H1 (cell line): ENCODE measurements at regions not wholly inside any gene's neighbourhood (a gene's known extent, or its start where the extent isn't known, plus 50 kb on each side); places are given as distances from the start of the nearest gene placed in this dataset.

Experiments
- CTCF ChIA-PET: fragments of 300-600 bp; sonication (Branson Sonifier 250); formaldehyde crosslinking; loops from one replicate; lab custom pipeline; 2021; ENCODE audit not compliant: partially characterized antibody; lab: Charles Lee
- POLR2A ChIA-PET: fragments of 300-600 bp; sonication (Branson Sonifier 250); formaldehyde crosslinking; loops from one replicate; lab custom pipeline; 2021; ENCODE audit warnings: inconsistent platforms; ENCODE audit not compliant: partially characterized antibody; lab: Charles Lee
- DNase-seq, 2 experiments: peaks; one replicate each; pipeline versions ENCODE4 v3.0.0 to v3.0.0-alpha.2; 2010 to 2022; ENCODE audit warnings: low spot score in 2 of 2, low read depth in 1 of 2, mixed read lengths in 1 of 2
- FAIRE-seq: peaks from 2 replicates; lab custom pipeline; 2011; peaks lifted over from hg19 to GRCh38; lab: Jason Lieb, UNC
- H2AFZ ChIP-seq: 2 replicates; pipeline ENCODE4 v1.8.1; 2012; ENCODE audit warnings: low read length, inconsistent platforms
- H2AK5ac ChIP-seq: 2 replicates; pipeline ENCODE4 v1.6.1; 2013; ENCODE audit warnings: low read depth, low read length
- H2BK120ac ChIP-seq: replicated peaks from 2 replicates; pipeline ENCODE3; 2013; ENCODE audit warnings: low read depth, low read length, inconsistent platforms
- H2BK12ac ChIP-seq: 2 replicates; pipeline ENCODE4 v1.6.1; 2013; ENCODE audit warnings: low read depth, low read length
- H2BK15ac ChIP-seq: 2 replicates; pipeline ENCODE4 v1.6.1; 2013; ENCODE audit warnings: low read length
- H2BK20ac ChIP-seq: 2 replicates; pipeline ENCODE4 v1.6.1; 2013; ENCODE audit warnings: low read length
- H2BK5ac ChIP-seq: 2 replicates; pipeline ENCODE4 v1.6.1; 2013; ENCODE audit warnings: low read depth, low read length
- H3K14ac ChIP-seq: 2 replicates; pipeline ENCODE4 v1.6.1; 2013; ENCODE audit warnings: inconsistent platforms; ENCODE audit not compliant: insufficient read length
- H3K18ac ChIP-seq: 2 replicates; pipeline ENCODE4 v1.6.1; 2013; ENCODE audit warnings: low read length; ENCODE audit errors: extremely low read depth
- H3K23ac ChIP-seq: 2 replicates; pipeline ENCODE4 v1.6.1; 2013; ENCODE audit warnings: inconsistent platforms; ENCODE audit not compliant: insufficient read length
- H3K23me2 ChIP-seq: 2 replicates; pipeline ENCODE4 v1.6.1; 2013; ENCODE audit warnings: low read depth, low read length
- H3K27ac ChIP-seq: 2 replicates; pipeline ENCODE4 v1.6.1; 2011; ENCODE audit warnings: low read depth, low read length, inconsistent platforms
- H3K27me3 ChIP-seq, 4 experiments: replicated peaks in 1 of 4; 1 replicate in 1 of 4; 2 replicates in 3 of 4; pipeline versions ENCODE4 v1.6.1 to v1.8.1; 2011 to 2013; ENCODE audit warnings: low read length in 3 of 4, mild to moderate bottlenecking in 3 of 4, inconsistent platforms in 2 of 4, mixed read lengths in 2 of 4, moderate library complexity in 1 of 4; ENCODE audit not compliant: control insufficient read depth in 3 of 4, insufficient read depth in 3 of 4; ENCODE audit errors: extremely low read depth in 1 of 4
- H3K36me3 ChIP-seq, 4 experiments: 2 replicates each; pipeline versions ENCODE4 v1.6.1 to v1.8.1; 2011 to 2013; ENCODE audit warnings: mild to moderate bottlenecking in 4 of 4, low read length in 3 of 4, moderate library complexity in 2 of 4, control low read depth in 1 of 4, inconsistent platforms in 1 of 4; ENCODE audit not compliant: insufficient read depth in 4 of 4, control insufficient read depth in 2 of 4
- H3K4ac ChIP-seq: replicated peaks from 2 replicates; pipeline ENCODE3; 2013; ENCODE audit warnings: low read length, low read depth, mixed read lengths, inconsistent platforms; ENCODE audit not compliant: insufficient read length
- H3K4me1 ChIP-seq, 4 experiments: replicated peaks in 1 of 4; 1 replicate in 1 of 4; 2 replicates in 3 of 4; pipeline versions ENCODE4 v1.6.1 to v1.8.1; 2011 to 2013; ENCODE audit warnings: low read length in 3 of 4, inconsistent platforms in 2 of 4, mixed read lengths in 1 of 4; ENCODE audit not compliant: insufficient read depth in 4 of 4, control insufficient read depth in 3 of 4
- H3K4me2 ChIP-seq, 2 experiments: 2 replicates each; pipeline versions ENCODE4 v1.6.1 to v1.8.1; 2011 to 2013; ENCODE audit warnings: low read depth in 2 of 2, low read length in 2 of 2, control low read depth in 1 of 2, inconsistent platforms in 1 of 2, mild to moderate bottlenecking in 1 of 2; ENCODE audit not compliant: insufficient read depth in 1 of 2
- H3K4me3 ChIP-seq, 4 experiments: fragments of 200-600, 300-600 bp in 1 of 4; sonication (generic), shearing (Covaris generic), sonication (Bioruptor Twin) in 1 of 4; 2 replicates each; pipeline versions ENCODE4 v1.5.1 to v1.8.1; 2011 to 2016; ENCODE audit warnings: low read length in 4 of 4, low read depth in 3 of 4, control low read depth in 2 of 4, inconsistent platforms in 2 of 4, mild to moderate bottlenecking in 2 of 4, mixed read lengths in 1 of 4, moderate library complexity in 1 of 4; ENCODE audit not compliant: insufficient read depth in 2 of 4; ENCODE audit errors: extremely low read depth in 1 of 4
- H3K56ac ChIP-seq: replicated peaks from 2 replicates; pipeline ENCODE3; 2013; ENCODE audit warnings: low read depth, mild to moderate bottlenecking, mixed read lengths, low read length, inconsistent platforms; ENCODE audit not compliant: insufficient read length
- H3K79me1 ChIP-seq: 2 replicates; pipeline ENCODE4 v1.6.1; 2013; ENCODE audit warnings: low read depth, low read length, control low read depth
- H3K79me2 ChIP-seq, 2 experiments: 2 replicates each; pipeline versions ENCODE4 v1.6.1 to v1.8.1; 2012 to 2013; ENCODE audit warnings: low read length in 2 of 2, mild to moderate bottlenecking in 2 of 2, inconsistent platforms in 1 of 2; ENCODE audit not compliant: insufficient read depth in 2 of 2, control insufficient read depth in 1 of 2
- H3K9ac ChIP-seq, 4 experiments: replicated peaks in 1 of 4; 1 replicate in 1 of 4; 2 replicates in 3 of 4; pipeline versions ENCODE4 v1.6.1 to v1.8.1; 2011 to 2013; ENCODE audit warnings: low read depth in 3 of 4, low read length in 3 of 4, control low read depth in 2 of 4, mild to moderate bottlenecking in 2 of 4, moderate library complexity in 2 of 4, inconsistent platforms in 1 of 4; ENCODE audit errors: extremely low read depth in 1 of 4
- H3K9me3 ChIP-seq, 2 experiments: 2 replicates each; pipeline versions ENCODE4 v1.6.1 to v1.8.1; 2012 to 2013; ENCODE audit warnings: mild to moderate bottlenecking in 2 of 2, moderate library complexity in 2 of 2, control low read depth in 1 of 2, inconsistent platforms in 1 of 2, low read depth in 1 of 2, low read length in 1 of 2, mixed read lengths in 1 of 2; ENCODE audit not compliant: insufficient read depth in 2 of 2
- H4K20me1 ChIP-seq, 2 experiments: replicated peaks in 1 of 2; 2 replicates each; pipeline versions ENCODE3 to v1.8.1; 2011 to 2013; ENCODE audit warnings: inconsistent platforms in 2 of 2, low read length in 2 of 2, mild to moderate bottlenecking in 1 of 2; ENCODE audit not compliant: insufficient read depth in 2 of 2, control insufficient read depth in 1 of 2
- H4K5ac ChIP-seq: 2 replicates; pipeline ENCODE4 v1.6.1; 2013; ENCODE audit warnings: low read length, low read depth, mixed read lengths, inconsistent platforms; ENCODE audit not compliant: insufficient read length
- H4K8ac ChIP-seq: 2 replicates; pipeline ENCODE4 v1.8.0; 2013; ENCODE audit warnings: mild to moderate bottlenecking, moderate library complexity, low read length, inconsistent platforms; ENCODE audit not compliant: insufficient read depth; ENCODE audit errors: extremely low read depth
- H4K91ac ChIP-seq: replicated peaks from 2 replicates; pipeline ENCODE3; 2013; ENCODE audit warnings: low read length, mixed read lengths, inconsistent platforms; ENCODE audit not compliant: insufficient read length
- ASH2L ChIP-seq: fragments of 200-600, 300-600 bp; sonication (generic); IDR thresholded peaks from one replicate; pipeline ENCODE4 v1.7.1; 2017; ENCODE audit warnings: low read length
- BACH1 ChIP-seq: IDR thresholded peaks from 2 replicates; pipeline ENCODE4 v1.6.1; 2012; ENCODE audit warnings: low read length, improper control_type of control experiment
- BCL11A ChIP-seq, 2 experiments: IDR thresholded peaks; one replicate each; pipeline ENCODE4 v1.6.1; 2011; ENCODE audit warnings: low read depth in 2 of 2, low read length in 2 of 2, mild to moderate bottlenecking in 2 of 2
- CBX5 ChIP-seq: fragments of 300-800, 300-1000 bp; sonication (generic); IDR thresholded peaks from 2 replicates; pipeline ENCODE4 v1.7.1; 2016; ENCODE audit warnings: antibody characterized with exemption, low read length, low read depth
- CBX8 ChIP-seq: fragments of 300-800, 300-1000 bp; sonication (generic); IDR thresholded peaks from 2 replicates; pipeline ENCODE4 v1.7.1; 2016; ENCODE audit warnings: low read depth, low read length, borderline replicate concordance
- CREB1 ChIP-seq: IDR thresholded peaks from 2 replicates; pipeline ENCODE4 v1.6.1; 2012; ENCODE audit warnings: inconsistent platforms
- EGR1 ChIP-seq: IDR thresholded peaks from 2 replicates; pipeline ENCODE4 v1.6.1; 2011; ENCODE audit warnings: low read depth, low read length, borderline replicate concordance
- GABPA ChIP-seq: IDR thresholded peaks from 2 replicates; pipeline ENCODE4 v1.6.1; 2011; ENCODE audit warnings: mild to moderate bottlenecking, low read length, moderate library complexity, borderline replicate concordance; ENCODE audit not compliant: insufficient read depth
- GTF2F1 ChIP-seq: IDR thresholded peaks from 2 replicates; pipeline ENCODE4 v1.6.1; 2012; ENCODE audit warnings: low read depth, low read length, improper control_type of control experiment, borderline replicate concordance
- JUND ChIP-seq: IDR thresholded peaks from 2 replicates; pipeline ENCODE4 v1.6.1; 2011; ENCODE audit warnings: mild to moderate bottlenecking, improper control_type of control experiment, low read length
- RBBP5 ChIP-seq: IDR thresholded peaks from 2 replicates; pipeline ENCODE4 v1.7.1; 2012; ENCODE audit warnings: low read depth, mild to moderate bottlenecking, inconsistent platforms, low read length, moderate library complexity, borderline replicate concordance
- TAF1 ChIP-seq: IDR thresholded peaks from 2 replicates; pipeline ENCODE4 v1.6.1; 2011; ENCODE audit warnings: mild to moderate bottlenecking, low read depth, low read length
- WGBS, 2 experiments: shearing (Covaris generic) in 1 of 2; methylation state at CpG; one replicate each; pipeline versions ENCODE4 v1.1.6 to v1.1.7; 2013 to 2015; ENCODE audit warnings: low lambda C conversion rate in 2 of 2, mixed read lengths in 2 of 2, inconsistent platforms in 1 of 2, low coverage in 1 of 2, missing lambda C conversion rate in 1 of 2; ENCODE audit not compliant: insufficient replicate concordance in 2 of 2, insufficient coverage in 1 of 2, insufficient read length in 1 of 2; ENCODE audit errors: extremely low coverage in 1 of 2, missing lambda C conversion rate in 1 of 2; 5-methylcytosine and 5-hydroxymethylcytosine counted together

DNA sequence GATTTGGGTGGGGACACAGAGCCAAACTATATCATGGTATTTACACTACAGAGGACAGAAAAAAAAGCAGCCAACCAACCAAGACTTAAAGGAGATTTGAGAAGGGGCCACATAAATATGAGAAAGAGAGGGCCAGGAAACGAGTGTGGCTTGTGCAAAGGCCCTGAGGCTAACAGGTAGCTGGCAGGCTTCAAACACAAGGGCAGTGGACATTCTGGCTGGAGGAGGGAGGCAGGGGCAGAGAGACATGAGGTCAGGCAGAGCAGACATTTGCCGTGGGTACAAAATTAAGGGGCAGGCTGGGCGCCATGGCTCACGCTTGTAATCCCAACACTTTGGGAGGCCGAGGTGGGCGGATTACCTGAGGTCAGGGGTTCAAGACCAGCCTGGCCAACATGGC is 278.7 kb downstream of the FOXO1 start:
- H4K91ac ChIP-seq = no peak overlapping the region
- H3K56ac ChIP-seq = no peak overlapping the region
- H2BK120ac ChIP-seq = no peak overlapping the region
- ChIA-PET POLR2A (no interaction called here), CTCF (no interaction called here)
- no peak overlapping the region for H3K14ac ChIP-seq
- no peak overlapping the region for H2BK5ac ChIP-seq
- H2BK15ac ChIP-seq = no peak overlapping the region
- H3K79me1 ChIP-seq = no peaks in the 10 kb centered on the region
- WGBS, 2 experiments = 92% methylated on average over 6 of the region's 6 CpGs; no CpG with 5 or more reads in 1 of the 2 experiments
- H3K27ac ChIP-seq = no peak overlapping the region
- H3K4me2 ChIP-seq = no peak overlapping the region
- H2BK12ac ChIP-seq = no peak overlapping the region
- no peak overlapping the region for H2AFZ ChIP-seq
- H3K4ac ChIP-seq = no peak overlapping the region
- H2BK20ac ChIP-seq = no peak overlapping the region
- H3K4me1 ChIP-seq = peaks cover 4 to 13% (median 9%) of the 10 kb centered on the region in 4 experiments; a peak in 6 of 7 replicates
- H3K4me3 ChIP-seq = no peak overlapping the region
- H4K20me1 ChIP-seq = no peaks in the 10 kb centered on the region
- H2AK5ac ChIP-seq = no peak overlapping the region
- no peak overlapping the region for H4K8ac ChIP-seq
- no peak overlapping the region for H3K23ac ChIP-seq
- DNase-seq = no peak
- no peaks in the 10 kb centered on the region for H3K23me2 ChIP-seq
- no peak overlapping the region for H3K9ac ChIP-seq
- H3K27me3 ChIP-seq = no peaks in the 10 kb centered on the region; a peak in 1 of 7 replicates
- H3K18ac ChIP-seq = no peak overlapping the region
- H3K9me3 ChIP-seq = no peaks in the 10 kb centered on the region
- FAIRE-seq = no peak
- H3K79me2 ChIP-seq = no peaks in the 10 kb centered on the region
- no peaks in the 10 kb centered on the region for H3K36me3 ChIP-seq
- TF ChIP-seq GABPA = no peak
- no peak for TF ChIP-seq RBBP5
- TF ChIP-seq CBX8 = no peak
- TF ChIP-seq EGR1 = no peak
- TF ChIP-seq BACH1 = no peak
- no peak for TF ChIP-seq CREB1
- TF ChIP-seq BCL11A (IDR thresholded peaks at IDR 0.05; ENCODE audit: low read depth in 2 of 2, low read length in 2 of 2) = no peak
- TF ChIP-seq TAF1 = no peak
- TF ChIP-seq CBX5 = no peak
- TF ChIP-seq GTF2F1 = no peak
- TF ChIP-seq ASH2L = no peak
- no peak for TF ChIP-seq JUND
- no peak overlapping the region for H4K5ac ChIP-seq
